K562 (cell line): ENCODE measurements at regions not wholly inside any gene's neighbourhood (a gene's known extent, or its start where the extent isn't known, plus 50 kb on each side); places are given as distances from the start of the nearest gene placed in this dataset.

Experiments
- ATAC-seq: fragments of 200-7000 bp; cut with Tn5 transposase; 3 replicates; pipeline ENCODE4 v1.9.1; 2020; ENCODE audit warnings: moderate library complexity
- BruUV-seq: library from RNA; stranded (reverse); fragments of 400-500 nt; replicated peaks from 2 replicates; lab custom pipeline; 2021; lab: Mats Ljungman, UMichigan
- CTCF ChIA-PET: fragments of 300-600 bp; formaldehyde crosslinking; extraction: SDS; loops from one replicate; lab custom pipeline; 2021; ENCODE audit warnings: low intra/inter-chr PET ratio; lab: Yijun Ruan, JAX
- POLR2A ChIA-PET: fragments of 300-600, 350-650 bp; sonication (Branson Sonifier 250); formaldehyde crosslinking; extraction: SDS; loops from one replicate; lab custom pipeline; 2021; ENCODE audit warnings: antibody characterized with exemption, inconsistent platforms; lab: Yijun Ruan, JAX
- DNase-seq, 4 experiments: peaks; one replicate each; pipeline versions ENCODE4 v3.0.0 to v3.0.0-alpha.2; 2011 to 2018; ENCODE audit warnings: low spot score in 3 of 4, mixed read lengths in 3 of 4; ENCODE audit errors: extremely low read depth in 1 of 4
- FAIRE-seq: peaks from 2 replicates; lab custom pipeline; 2011; peaks lifted over from hg19 to GRCh38; lab: Jason Lieb, UNC
- H2AFZ ChIP-seq: 2 replicates; pipeline ENCODE4 v1.6.0; 2011; ENCODE audit warnings: low read depth, low read length, control low read depth, inconsistent platforms
- H3K27ac ChIP-seq: fragments of 200-600 bp; 3 replicates; pipeline ENCODE4 v1.8.0; 2011; ENCODE audit warnings: low read depth, mild to moderate bottlenecking, control low read depth, inconsistent platforms, low read length, moderate library complexity, mixed read lengths; ENCODE audit errors: extremely low read depth
- H3K27me3 ChIP-seq, 2 experiments: fragments of 300-600 bp in 1 of 2; 2 replicates in 1 of 2; 3 replicates in 1 of 2; pipeline versions ENCODE4 v1.6.0 to v1.8.0; 2011; ENCODE audit warnings: inconsistent platforms in 2 of 2, low read length in 2 of 2, mild to moderate bottlenecking in 1 of 2, mixed read lengths in 1 of 2, moderate library complexity in 1 of 2; ENCODE audit not compliant: control insufficient read depth in 2 of 2, insufficient read depth in 2 of 2
- H3K36me3 ChIP-seq: fragments of 300-600 bp; 3 replicates; pipeline ENCODE4 v1.8.0; 2011; ENCODE audit warnings: mild to moderate bottlenecking, low read length, inconsistent platforms; ENCODE audit not compliant: control insufficient read depth, insufficient read depth
- H3K4me1 ChIP-seq, 2 experiments: fragments of 200-600 bp in 1 of 2; replicated peaks in 1 of 2; 2 replicates in 1 of 2; 3 replicates in 1 of 2; pipeline versions ENCODE4 v1.5.1 to v1.8.0; 2011; ENCODE audit warnings: inconsistent platforms in 2 of 2, low read length in 2 of 2, mild to moderate bottlenecking in 1 of 2, mixed read lengths in 1 of 2, moderate library complexity in 1 of 2; ENCODE audit not compliant: control insufficient read depth in 2 of 2, insufficient read depth in 2 of 2
- H3K4me2 ChIP-seq: 2 replicates; pipeline ENCODE4 v1.6.1; 2011; ENCODE audit warnings: low read length, control low read depth, inconsistent platforms, mixed read lengths; ENCODE audit not compliant: insufficient read depth
- H3K4me3 ChIP-seq: fragments of 200-600 bp; sonication (generic), shearing (Covaris generic); 2 replicates; pipeline ENCODE4 v1.5.1; 2016; ENCODE audit warnings: control low read depth, inconsistent platforms
- H3K79me2 ChIP-seq: fragments of 200-600 bp; 3 replicates; pipeline ENCODE4 v1.8.0; 2011; ENCODE audit warnings: low read length, inconsistent platforms; ENCODE audit not compliant: control insufficient read depth, insufficient read depth
- H3K9ac ChIP-seq, 2 experiments: 2 replicates each; pipeline versions ENCODE4 v1.6.0 to v1.6.1; 2011; ENCODE audit warnings: low read depth in 2 of 2, low read length in 2 of 2, control low read depth in 1 of 2, inconsistent platforms in 1 of 2, mild to moderate bottlenecking in 1 of 2, mixed read lengths in 1 of 2; ENCODE audit not compliant: insufficient read depth in 1 of 2
- H3K9me1 ChIP-seq: one replicate; pipeline ENCODE4 v1.6.0; 2011; ENCODE audit warnings: inconsistent platforms, mild to moderate bottlenecking, low read length, moderate library complexity; ENCODE audit not compliant: control insufficient read depth, insufficient read depth
- H3K9me3 ChIP-seq: replicated peaks from 2 replicates; pipeline ENCODE4 v1.5.1; 2011; ENCODE audit warnings: low read depth, low read length, inconsistent platforms; ENCODE audit not compliant: control insufficient read depth, insufficient read depth
- H4K20me1 ChIP-seq: replicated peaks from 2 replicates; pipeline ENCODE4 v1.6.1; 2011; ENCODE audit warnings: low read length, inconsistent platforms, mixed read lengths; ENCODE audit not compliant: control insufficient read depth, insufficient read depth
- NCOR1 ChIP-seq: fragments of 450-650 bp; IDR thresholded peaks from 2 replicates; pipeline ENCODE4 v1.6.1; 2016; ENCODE audit warnings: mild to moderate bottlenecking, moderate library complexity
- NUFIP1 ChIP-seq: fragments of 450-650 bp; IDR thresholded peaks from 2 replicates; pipeline ENCODE4 v1.6.1; 2018; ENCODE audit not compliant: partially characterized antibody
- RBBP5 ChIP-seq: fragments of 200-600 bp; sonication (generic); IDR thresholded peaks from 2 replicates; pipeline ENCODE4 v1.6.1; 2012; ENCODE audit warnings: borderline replicate concordance, mild to moderate bottlenecking, low read length, control low read depth, inconsistent platforms; ENCODE audit not compliant: insufficient read depth, poor library complexity, severe bottlenecking
- ZC3H11A ChIP-seq: IDR thresholded peaks from 2 replicates; pipeline ENCODE4 v1.6.1; 2012; ENCODE audit warnings: low read depth, low read length, improper control_type of control experiment
- ZZZ3 ChIP-seq: fragments of 450-650 bp; IDR thresholded peaks from 2 replicates; pipeline ENCODE4 v1.6.1; 2016; ENCODE audit warnings: antibody characterized with exemption, mild to moderate bottlenecking, moderate library complexity
- in situ Hi-C: fragments of 300-500 bp; cut with MboI; formaldehyde crosslinking; loops from 4 replicates; pipeline ENCODE4 v1.15.0; 2018; ENCODE audit warnings: inconsistent platforms, mixed read lengths
- intact Hi-C: fragments of 100-400 bp; cut with micrococcal nuclease; formaldehyde crosslinking; loops from 2 replicates; pipeline ENCODE4 v1.14.2; 2022
- TF ChIP-seq, protein P1 (sequence below), 2 experiments: fragments of 450-650 bp in 1 of 2; sonication (generic) in 1 of 2; formaldehyde crosslinking; conservative IDR thresholded peaks; 2 replicates each; pipeline versions ENCODE4 v1.4.0 to v1.8.1; 2020 to 2022; ENCODE audit warnings: mild to moderate bottlenecking in 1 of 2, missing genetic modification reagents in 1 of 2
- TF ChIP-seq, protein P2 (sequence below): fragments of 450-650 bp; conservative IDR thresholded peaks from 2 replicates; pipeline ENCODE4 v1.6.1; 2016; ENCODE audit warnings: missing genetic modification characterization, low read depth, mild to moderate bottlenecking, missing compliant biosample characterization, moderate library complexity
- TF ChIP-seq, protein P3 (sequence below), 2 experiments: fragments of 150-350 bp in 1 of 2; IDR thresholded peaks; 2 replicates each; pipeline ENCODE4 v1.6.1; 2012 to 2016; ENCODE audit warnings: low read depth in 2 of 2, low read length in 2 of 2, mild to moderate bottlenecking in 1 of 2, moderate library complexity in 1 of 2

DNA sequence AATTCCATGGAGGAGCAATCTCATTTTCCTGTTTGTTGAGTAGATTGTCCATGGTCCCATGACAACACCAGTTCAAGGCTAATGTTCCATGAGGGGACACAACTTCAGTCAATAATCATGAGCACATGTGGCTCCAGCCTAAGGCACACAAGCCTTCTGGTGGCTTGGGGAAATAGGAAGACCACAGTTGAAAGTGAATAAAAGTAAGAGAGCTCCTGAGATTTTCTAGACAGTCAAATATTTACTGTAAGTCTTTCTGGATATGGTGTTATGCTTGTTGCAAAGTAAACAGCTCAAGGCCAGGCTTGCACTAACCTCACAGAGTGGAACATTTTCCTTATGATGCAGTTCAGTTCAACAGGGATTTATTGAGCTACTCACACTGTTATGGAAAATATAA, 206.9 kb upstream of the SLC38A2 start:
- no TSS peak for BruUV-seq
- no peaks in the 10 kb centered on the region for H3K36me3 ChIP-seq
- no peaks in the 10 kb centered on the region for H3K79me2 ChIP-seq
- POLR2A ChIA-PET: interaction anchor here (0.6 to 1.2 kb wide), 3 partner anchors 8 to 212 kb away, joined by 3 read pairs; no protein-coding TSS in a partner anchor
- H4K20me1 ChIP-seq: no peaks in the 10 kb centered on the region
- H3K27ac ChIP-seq: no peak overlapping the region
- H3K9ac ChIP-seq: no peak overlapping the region
- FAIRE-seq (no peak), ATAC-seq (no peak), DNase-seq (no peak)
- H2AFZ ChIP-seq: no peak overlapping the region
- no peaks in the 10 kb centered on the region for H3K27me3 ChIP-seq
- CTCF ChIA-PET: interaction anchor here (0.6 kb wide), 1 partner anchor 448 kb away, joined by 3 read pairs; no protein-coding TSS in a partner anchor
- no peaks in the 10 kb centered on the region for H3K9me3 ChIP-seq
- no peaks in the 10 kb centered on the region for H3K9me1 ChIP-seq
- in situ Hi-C loops (no loop called here), intact Hi-C loops (no loop called here)
- no peak overlapping the region for H3K4me3 ChIP-seq
- H3K4me2 ChIP-seq: no peak overlapping the region
- H3K4me1 ChIP-seq: no peaks in the 10 kb centered on the region; a peak in 1 of 5 replicates
- TF ChIP-seq, protein P1, sequence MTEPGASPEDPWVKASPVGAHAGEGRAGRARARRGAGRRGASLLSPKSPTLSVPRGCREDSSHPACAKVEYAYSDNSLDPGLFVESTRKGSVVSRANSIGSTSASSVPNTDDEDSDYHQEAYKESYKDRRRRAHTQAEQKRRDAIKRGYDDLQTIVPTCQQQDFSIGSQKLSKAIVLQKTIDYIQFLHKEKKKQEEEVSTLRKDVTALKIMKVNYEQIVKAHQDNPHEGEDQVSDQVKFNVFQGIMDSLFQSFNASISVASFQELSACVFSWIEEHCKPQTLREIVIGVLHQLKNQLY (CRISPR knock-in tag; conservative IDR thresholded peaks at IDR 0.05): no peak
- no peak for TF ChIP-seq NUFIP1
- no peak for TF ChIP-seq ZC3H11A
- TF ChIP-seq, protein P2, sequence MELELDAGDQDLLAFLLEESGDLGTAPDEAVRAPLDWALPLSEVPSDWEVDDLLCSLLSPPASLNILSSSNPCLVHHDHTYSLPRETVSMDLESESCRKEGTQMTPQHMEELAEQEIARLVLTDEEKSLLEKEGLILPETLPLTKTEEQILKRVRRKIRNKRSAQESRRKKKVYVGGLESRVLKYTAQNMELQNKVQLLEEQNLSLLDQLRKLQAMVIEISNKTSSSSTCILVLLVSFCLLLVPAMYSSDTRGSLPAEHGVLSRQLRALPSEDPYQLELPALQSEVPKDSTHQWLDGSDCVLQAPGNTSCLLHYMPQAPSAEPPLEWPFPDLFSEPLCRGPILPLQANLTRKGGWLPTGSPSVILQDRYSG (tag): no peak
- no peak for TF ChIP-seq NCOR1
- no peak for TF ChIP-seq ZZZ3
- TF ChIP-seq, protein P3, sequence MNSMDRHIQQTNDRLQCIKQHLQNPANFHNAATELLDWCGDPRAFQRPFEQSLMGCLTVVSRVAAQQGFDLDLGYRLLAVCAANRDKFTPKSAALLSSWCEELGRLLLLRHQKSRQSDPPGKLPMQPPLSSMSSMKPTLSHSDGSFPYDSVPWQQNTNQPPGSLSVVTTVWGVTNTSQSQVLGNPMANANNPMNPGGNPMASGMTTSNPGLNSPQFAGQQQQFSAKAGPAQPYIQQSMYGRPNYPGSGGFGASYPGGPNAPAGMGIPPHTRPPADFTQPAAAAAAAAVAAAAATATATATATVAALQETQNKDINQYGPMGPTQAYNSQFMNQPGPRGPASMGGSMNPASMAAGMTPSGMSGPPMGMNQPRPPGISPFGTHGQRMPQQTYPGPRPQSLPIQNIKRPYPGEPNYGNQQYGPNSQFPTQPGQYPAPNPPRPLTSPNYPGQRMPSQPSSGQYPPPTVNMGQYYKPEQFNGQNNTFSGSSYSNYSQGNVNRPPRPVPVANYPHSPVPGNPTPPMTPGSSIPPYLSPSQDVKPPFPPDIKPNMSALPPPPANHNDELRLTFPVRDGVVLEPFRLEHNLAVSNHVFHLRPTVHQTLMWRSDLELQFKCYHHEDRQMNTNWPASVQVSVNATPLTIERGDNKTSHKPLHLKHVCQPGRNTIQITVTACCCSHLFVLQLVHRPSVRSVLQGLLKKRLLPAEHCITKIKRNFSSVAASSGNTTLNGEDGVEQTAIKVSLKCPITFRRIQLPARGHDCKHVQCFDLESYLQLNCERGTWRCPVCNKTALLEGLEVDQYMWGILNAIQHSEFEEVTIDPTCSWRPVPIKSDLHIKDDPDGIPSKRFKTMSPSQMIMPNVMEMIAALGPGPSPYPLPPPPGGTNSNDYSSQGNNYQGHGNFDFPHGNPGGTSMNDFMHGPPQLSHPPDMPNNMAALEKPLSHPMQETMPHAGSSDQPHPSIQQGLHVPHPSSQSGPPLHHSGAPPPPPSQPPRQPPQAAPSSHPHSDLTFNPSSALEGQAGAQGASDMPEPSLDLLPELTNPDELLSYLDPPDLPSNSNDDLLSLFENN (IDR thresholded peaks at IDR 0.05; ENCODE audit: low read depth in 2 of 2, low read length in 2 of 2): no peak
- TF ChIP-seq RBBP5: no peak
